Stimulated activated naive CD8-positive, alpha-beta T cell treated with anti-CD3 and anti-CD28 coated beads, Interleukin-15, Interleukin-2, amounts not matched to agents 100 U/mL and 50 U/mL, for 24 hours (primary cell): ENCODE measurements at regions not wholly inside any gene's neighbourhood (a gene's known extent, or its start where the extent isn't known, plus 50 kb on each side); places are given as distances from the start of the nearest gene placed in this dataset.
"Not testable (repeated sequence)": the region's sequence is repeated elsewhere in the genome, so short reads cannot be mapped to it uniquely, and the experiment has no call there.

ENCODE experiments used
- ATAC-seq: fragments of 150-1000 bp; cut with Tn5 transposase; one replicate; pipeline ENCODE4 v1.10.0; 2021
- DNase-seq: peaks from one replicate; pipeline ENCODE4 v3.0.0; 2021

GRCh38 chr6:122280105-122281021 lies 119.1 kb upstream of the HSF2 start:
- DNase-seq, ATAC-seq: not testable (repeated sequence)

- no peak for DNase-seq
- ATAC-seq: no peak
Observed at GRCh38 chr6:122283884-122284283, 115.6 kb upstream of the HSF2 start.

- DNase-seq (no peak), ATAC-seq (no peak)
Observed at GRCh38 chr6:122284848-122285247, 114.6 kb upstream of the HSF2 start.

GRCh38 chr6:122285292-122285913 lies 114.0 kb upstream of the HSF2 start:
- no peak for ATAC-seq
- no peak for DNase-seq

- DNase-seq (no peak), ATAC-seq (no peak)
Observed at GRCh38 chr6:122286512-122286911, 112.9 kb upstream of the HSF2 start.

- ATAC-seq (no peak), DNase-seq (no peak)
Observed at GRCh38 chr6:122289762-122290539, 109.5 kb upstream of the HSF2 start.

- DNase-seq (no peak), ATAC-seq (no peak)
Observed at GRCh38 chr6:122297010-122297409, 102.4 kb upstream of the HSF2 start.

GRCh38 chr6:122302067-122302466 lies 97.4 kb upstream of the HSF2 start:
- DNase-seq: no peak
- ATAC-seq: no peak

GRCh38 chr6:122307577-122307976 lies 91.9 kb upstream of the HSF2 start:
- no peak for ATAC-seq
- no peak for DNase-seq

- no peak for DNase-seq
- ATAC-seq: no peak
Observed at GRCh38 chr6:122308074-122308473, 91.4 kb upstream of the HSF2 start.

GRCh38 chr6:122315842-122316241 lies 83.6 kb upstream of the HSF2 start:
- no peak for DNase-seq
- ATAC-seq: no peak

GRCh38 chr6:122322824-122323223 lies 76.6 kb upstream of the HSF2 start:
- no peak for DNase-seq

GRCh38 chr6:122323361-122323760 lies 76.1 kb upstream of the HSF2 start:
- ATAC-seq: no peak
- DNase-seq: no peak

More at GRCh38 chr6:122322824-122323223, 76.6 kb upstream of the HSF2 start:
- no peak for ATAC-seq

GRCh38 chr6:122330315-122330714 lies 69.1 kb upstream of the HSF2 start:
- no peak for ATAC-seq
- DNase-seq: no peak

GRCh38 chr6:122337645-122338044 lies 61.8 kb upstream of the HSF2 start:
- DNase-seq (no peak), ATAC-seq (no peak)

GRCh38 chr6:122339661-122340060 lies 59.8 kb upstream of the HSF2 start:
- no peak for DNase-seq
- ATAC-seq: no peak

- ATAC-seq (no peak), DNase-seq (no peak)
Observed at GRCh38 chr6:122347280-122347679, 52.2 kb upstream of the HSF2 start.

GRCh38 chr6:122347751-122348150 lies 51.7 kb upstream of the HSF2 start:
- ATAC-seq (no peak), DNase-seq (no peak)
